RPMI7951 (cell line): ENCODE measurements at regions not wholly inside any gene's neighbourhood (a gene's known extent, or its start where the extent isn't known, plus 50 kb on each side); places are given as distances from the start of the nearest gene placed in this dataset.
A peak's percentile ranks its signal among the peaks of the same experiment; 100 is the strongest.

Experiments
- DNase-seq: peaks from one replicate; pipeline ENCODE4 v3.0.0-alpha.2; 2012; ENCODE audit warnings: low read depth

- no peak for DNase-seq
These were observed 289.4 kb downstream of the CDC5L start for GRCh38 chr6:44676826-44677433.

GRCh38 chr6:44678252-44678935, 290.9 kb downstream of the CDC5L start:
- DNase-seq, result no peak

- DNase-seq, result no peak
These were observed 292.1 kb downstream of the CDC5L start for GRCh38 chr6:44679438-44680201.

GRCh38 chr6:44680202-44680720, 292.8 kb downstream of the CDC5L start:
- DNase-seq, result no peak

GRCh38 chr6:44681761-44682160, 294.3 kb downstream of the CDC5L start:
- DNase-seq, result peak; percentile 93

GRCh38 chr6:44682280-44682679, 294.8 kb downstream of the CDC5L start:
- DNase-seq, result no peak

- no peak for DNase-seq
These were observed 295.7 kb downstream of the CDC5L start for GRCh38 chr6:44682987-44683779.

- DNase-seq, result no peak
These were observed 297.7 kb downstream of the CDC5L start for GRCh38 chr6:44685213-44685612.

- DNase-seq, result peak; percentile 74
These were observed 308.6 kb downstream of the CDC5L start for GRCh38 chr6:44696099-44696498.

- peak; percentile 79 for DNase-seq
These were observed 309.2 kb downstream of the CDC5L start for GRCh38 chr6:44696686-44697085.

- DNase-seq, result peak; percentile 81
These were observed 309.8 kb downstream of the CDC5L start for GRCh38 chr6:44697327-44697726.

GRCh38 chr6:44698602-44699001, 311.1 kb downstream of the CDC5L start:
- no peak for DNase-seq

GRCh38 chr6:44699082-44699481, 311.6 kb downstream of the CDC5L start:
- DNase-seq, result peak; percentile 50

GRCh38 chr6:44699851-44700250, 312.3 kb downstream of the CDC5L start:
- peak; percentile 37 for DNase-seq

GRCh38 chr6:44700422-44700821, 312.9 kb downstream of the CDC5L start:
- DNase-seq, result no peak

GRCh38 chr6:44701038-44701636, 313.6 kb downstream of the CDC5L start:
- DNase-seq, result no peak

- DNase-seq, result no peak
These were observed 314.2 kb downstream of the CDC5L start for GRCh38 chr6:44701637-44702101.

- DNase-seq, result peak; percentile 24
These were observed 314.8 kb downstream of the CDC5L start for GRCh38 chr6:44702292-44702691.

- DNase-seq, result peak; percentile 66
These were observed 317.0 kb downstream of the CDC5L start for GRCh38 chr6:44704240-44705150.

GRCh38 chr6:44705596-44705995, 318.1 kb downstream of the CDC5L start:
- DNase-seq, result no peak
